ENCODE measurements at regions not wholly inside any gene's neighbourhood (a gene's known extent, or its start where the extent isn't known, plus 50 kb on each side); places are given as distances from the start of the nearest gene placed in this dataset.

DNA sequence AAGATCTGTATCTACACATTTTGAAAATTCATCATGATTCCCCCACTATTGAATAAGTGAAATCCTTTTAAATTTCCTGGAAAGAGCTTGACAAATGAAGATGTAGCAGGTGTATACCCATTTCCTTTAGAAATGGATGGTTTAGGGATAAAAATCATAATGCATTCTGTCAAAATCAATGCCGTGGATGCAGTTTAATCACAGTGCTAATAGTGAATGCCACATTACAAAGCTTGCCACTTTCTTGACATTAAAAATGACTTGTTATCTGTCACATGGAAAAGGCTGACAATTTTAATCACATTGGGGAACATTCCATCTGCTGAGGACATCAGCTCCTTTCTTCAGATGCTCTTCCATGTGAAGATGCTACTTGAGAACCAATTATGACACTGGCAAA lies 229.6 kb downstream of the GPAM start:
- Histone ChIP-seq H3K9me3 (ENCODE audit: low read depth, low read length) (no peaks in the 10 kb centered on the region), H3K4me3 (no peak overlapping the region), H3K27ac (no peak overlapping the region), H3K9ac (ENCODE audit: insufficient read length) (no peak overlapping the region), H3K36me3 (ENCODE audit: insufficient read depth, low read length) (no peaks in the 10 kb centered on the region)
- no peak for DNase-seq (ENCODE audit: low read depth, low spot score)
- TF ChIP-seq EZH2 (IDR thresholded peaks at IDR 0.05) (no peak), POLR2AphosphoS5 (IDR thresholded peaks at IDR 0.05; ENCODE audit: borderline replicate concordance, low read depth, low read length) (no peak), FOXP2 (optimal IDR thresholded peaks at IDR 0.05; ENCODE audit: control extremely low read depth, extremely low read length, insufficient read depth) (no peak)

- TF ChIP-seq FOXP2 (optimal IDR thresholded peaks at IDR 0.05; ENCODE audit: control extremely low read depth, extremely low read length, insufficient read depth) (no peak), POLR2AphosphoS5 (IDR thresholded peaks at IDR 0.05; ENCODE audit: borderline replicate concordance, low read depth, low read length) (no peak), EZH2 (IDR thresholded peaks at IDR 0.05) (no peak)
- Histone ChIP-seq H3K36me3 (ENCODE audit: insufficient read depth, low read length) (no peaks in the 10 kb centered on the region), H3K9me3 (ENCODE audit: low read depth, low read length) (no peaks in the 10 kb centered on the region), H3K27ac (no peak overlapping the region), H3K9ac (ENCODE audit: insufficient read length) (no peak overlapping the region), H3K4me3 (no peak overlapping the region)
- DNase-seq (ENCODE audit: low read depth, low spot score) = no peak
Measured at GRCh38 chr10:111954386-111954785, 229.2 kb downstream of the GPAM start.

- no peak for DNase-seq (ENCODE audit: low read depth, low spot score)
- H3K9ac ChIP-seq (ENCODE audit: insufficient read length) = no peak overlapping the region
- no peaks in the 10 kb centered on the region for H3K9me3 ChIP-seq (ENCODE audit: low read depth, low read length)
- no peak overlapping the region for H3K4me3 ChIP-seq
- TF ChIP-seq FOXP2 (optimal IDR thresholded peaks at IDR 0.05; ENCODE audit: control extremely low read depth, extremely low read length, insufficient read depth) (no peak), POLR2AphosphoS5 (IDR thresholded peaks at IDR 0.05; ENCODE audit: borderline replicate concordance, low read depth, low read length) (no peak), EZH2 (IDR thresholded peaks at IDR 0.05) (no peak)
- H3K27ac ChIP-seq = no peak overlapping the region
- H3K36me3 ChIP-seq (ENCODE audit: insufficient read depth, low read length) = no peaks in the 10 kb centered on the region
Measured at GRCh38 chr10:111956841-111957240, 226.7 kb downstream of the GPAM start.

- no peak for DNase-seq (ENCODE audit: low read depth, low spot score)
- Histone ChIP-seq H3K4me3 (no peak overlapping the region), H3K36me3 (ENCODE audit: insufficient read depth, low read length) (no peaks in the 10 kb centered on the region), H3K9ac (ENCODE audit: insufficient read length) (no peak overlapping the region), H3K27ac (no peak overlapping the region), H3K9me3 (ENCODE audit: low read depth, low read length) (no peaks in the 10 kb centered on the region)
- TF ChIP-seq EZH2 (IDR thresholded peaks at IDR 0.05) (no peak), POLR2AphosphoS5 (IDR thresholded peaks at IDR 0.05; ENCODE audit: borderline replicate concordance, low read depth, low read length) (no peak), FOXP2 (optimal IDR thresholded peaks at IDR 0.05; ENCODE audit: control extremely low read depth, extremely low read length, insufficient read depth) (no peak)
Measured at GRCh38 chr10:111962951-111963350, 220.6 kb downstream of the GPAM start.

- no peaks in the 10 kb centered on the region for H3K9me3 ChIP-seq (ENCODE audit: low read depth, low read length)
- no peak overlapping the region for H3K27ac ChIP-seq
- no peak for DNase-seq (ENCODE audit: low read depth, low spot score)
- H3K9ac ChIP-seq (ENCODE audit: insufficient read length) = no peak overlapping the region
- H3K36me3 ChIP-seq (ENCODE audit: insufficient read depth, low read length) = no peaks in the 10 kb centered on the region
- no peak for TF ChIP-seq EZH2 (IDR thresholded peaks at IDR 0.05)
- no peak for TF ChIP-seq POLR2AphosphoS5 (IDR thresholded peaks at IDR 0.05; ENCODE audit: borderline replicate concordance, low read depth, low read length)
- TF ChIP-seq FOXP2 (optimal IDR thresholded peaks at IDR 0.05; ENCODE audit: control extremely low read depth, extremely low read length, insufficient read depth) = no peak
- no peak overlapping the region for H3K4me3 ChIP-seq
Measured at GRCh38 chr10:111967116-111967515, 216.4 kb downstream of the GPAM start.

GRCh38 chr10:111967547-111967946 lies 216.0 kb downstream of the GPAM start:
- no peak for DNase-seq (ENCODE audit: low read depth, low spot score)
- no peak overlapping the region for H3K27ac ChIP-seq
- H3K36me3 ChIP-seq (ENCODE audit: insufficient read depth, low read length) = no peaks in the 10 kb centered on the region
- no peak overlapping the region for H3K4me3 ChIP-seq
- TF ChIP-seq POLR2AphosphoS5 (IDR thresholded peaks at IDR 0.05; ENCODE audit: borderline replicate concordance, low read depth, low read length) (no peak), FOXP2 (optimal IDR thresholded peaks at IDR 0.05; ENCODE audit: control extremely low read depth, extremely low read length, insufficient read depth) (no peak), EZH2 (IDR thresholded peaks at IDR 0.05) (no peak)
- no peaks in the 10 kb centered on the region for H3K9me3 ChIP-seq (ENCODE audit: low read depth, low read length)
- H3K9ac ChIP-seq (ENCODE audit: insufficient read length) = no peak overlapping the region

- Histone ChIP-seq H3K27ac (no peak overlapping the region), H3K36me3 (ENCODE audit: insufficient read depth, low read length) (no peaks in the 10 kb centered on the region), H3K4me3 (no peak overlapping the region), H3K9me3 (ENCODE audit: low read depth, low read length) (no peaks in the 10 kb centered on the region), H3K9ac (ENCODE audit: insufficient read length) (no peak overlapping the region)
- TF ChIP-seq POLR2AphosphoS5 (IDR thresholded peaks at IDR 0.05; ENCODE audit: borderline replicate concordance, low read depth, low read length) (no peak), FOXP2 (optimal IDR thresholded peaks at IDR 0.05; ENCODE audit: control extremely low read depth, extremely low read length, insufficient read depth) (no peak), EZH2 (IDR thresholded peaks at IDR 0.05) (no peak)
- DNase-seq (ENCODE audit: low read depth, low spot score) = no peak
Measured at GRCh38 chr10:111968647-111969046, 214.9 kb downstream of the GPAM start.

DNA sequence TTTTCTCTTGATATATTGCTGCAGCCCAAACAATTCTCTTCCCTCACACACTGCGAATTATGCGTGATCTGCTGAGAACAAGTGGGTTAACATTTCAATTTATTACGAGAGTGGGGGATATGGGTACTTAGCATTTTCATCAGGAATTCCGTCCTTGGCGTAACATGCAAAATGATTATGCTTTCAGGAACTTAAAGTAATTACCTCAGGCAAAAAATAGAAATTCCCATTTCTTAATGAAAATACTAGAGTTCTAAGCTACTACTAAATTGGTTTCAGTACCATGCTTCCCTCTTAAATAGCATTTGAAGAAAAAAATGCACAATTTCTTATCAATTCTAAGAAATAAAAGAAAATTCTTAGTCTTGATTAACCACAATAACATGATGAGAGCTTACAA lies 213.5 kb downstream of the GPAM start:
- Histone ChIP-seq H3K4me3 (no peak overlapping the region), H3K36me3 (ENCODE audit: insufficient read depth, low read length) (no peaks in the 10 kb centered on the region), H3K27ac (no peak overlapping the region), H3K9ac (ENCODE audit: insufficient read length) (no peak overlapping the region), H3K9me3 (ENCODE audit: low read depth, low read length) (no peaks in the 10 kb centered on the region)
- no peak for TF ChIP-seq POLR2AphosphoS5 (IDR thresholded peaks at IDR 0.05; ENCODE audit: borderline replicate concordance, low read depth, low read length)
- no peak for TF ChIP-seq EZH2 (IDR thresholded peaks at IDR 0.05)
- TF ChIP-seq FOXP2 (optimal IDR thresholded peaks at IDR 0.05; ENCODE audit: control extremely low read depth, extremely low read length, insufficient read depth) = no peak
- DNase-seq (ENCODE audit: low read depth, low spot score) = no peak

DNA sequence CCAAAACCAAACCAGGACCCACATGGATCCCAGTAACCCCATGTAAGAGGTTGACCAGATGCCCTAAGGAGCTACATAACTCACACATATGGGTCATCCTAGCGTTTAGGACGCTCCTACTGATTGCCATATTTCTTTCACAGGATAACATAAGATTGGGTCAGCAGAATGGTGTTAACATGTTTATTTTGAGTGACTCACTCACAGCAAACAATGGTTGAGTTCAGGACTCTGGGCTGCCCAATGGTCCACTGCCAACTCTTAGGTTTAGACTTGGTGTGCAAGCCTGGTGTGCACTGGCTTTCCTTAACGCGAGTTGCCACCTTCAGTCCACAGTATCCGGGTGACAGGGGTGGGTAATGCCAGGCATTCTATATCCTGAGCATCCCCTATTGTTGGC lies 211.5 kb downstream of the GPAM start:
- TF ChIP-seq POLR2AphosphoS5 (IDR thresholded peaks at IDR 0.05; ENCODE audit: borderline replicate concordance, low read depth, low read length) = no peak
- Histone ChIP-seq H3K4me3 (no peak overlapping the region), H3K9ac (ENCODE audit: insufficient read length) (no peak overlapping the region), H3K36me3 (ENCODE audit: insufficient read depth, low read length) (no peaks in the 10 kb centered on the region), H3K27ac (no peak overlapping the region), H3K9me3 (ENCODE audit: low read depth, low read length) (no peaks in the 10 kb centered on the region)
- DNase-seq (ENCODE audit: low read depth, low spot score) = no peak
